Nephron progenitor cell (in vitro differentiated cells): ENCODE measurements at regions not wholly inside any gene's neighbourhood (a gene's known extent, or its start where the extent isn't known, plus 50 kb on each side); places are given as distances from the start of the nearest gene placed in this dataset.

Experiments
- DNase-seq: peaks from one replicate; pipeline ENCODE4 v3.0.0; 2021
- H3K27ac Mint-ChIP-seq: 2 replicates; pipeline ENCODE4 v1.8.0; 2021; ENCODE audit warnings: mild to moderate bottlenecking, moderate library complexity, mixed read lengths
- H3K27me3 Mint-ChIP-seq: 2 replicates; pipeline ENCODE4 v1.8.0; 2021; ENCODE audit warnings: mild to moderate bottlenecking, low read depth, mixed read lengths; ENCODE audit not compliant: poor library complexity
- H3K36me3 Mint-ChIP-seq: 2 replicates; pipeline ENCODE4 v1.8.0; 2021; ENCODE audit warnings: low read depth, mixed read lengths
- H3K4me1 Mint-ChIP-seq: 2 replicates; pipeline ENCODE4 v1.8.0; 2021; ENCODE audit warnings: mixed read lengths
- H3K4me3 Mint-ChIP-seq: 2 replicates; pipeline ENCODE4 v1.8.0; 2021; ENCODE audit warnings: mild to moderate bottlenecking, moderate library complexity, mixed read lengths
- H3K9me3 Mint-ChIP-seq: 2 replicates; pipeline ENCODE4 v1.8.0; 2021; ENCODE audit warnings: mild to moderate bottlenecking, moderate library complexity, mixed read lengths
- CTCF ChIP-seq: fragments of 200-600 bp; sonication (generic); IDR thresholded peaks from 2 replicates; pipeline ENCODE4 v1.5.0; 2021; ENCODE audit warnings: antibody characterized with exemption

- no peaks in the 10 kb centered on the region for H3K36me3 Mint-ChIP-seq
- peaks cover 32% of the 10 kb centered on the region for H3K4me1 Mint-ChIP-seq
- H3K9me3 Mint-ChIP-seq: no peaks in the 10 kb centered on the region
- no peak for TF ChIP-seq CTCF
- H3K27me3 Mint-ChIP-seq: peaks cover 12% of the 10 kb centered on the region
- H3K4me3 Mint-ChIP-seq: no peak overlapping the region
- DNase-seq: no peak
- H3K27ac Mint-ChIP-seq: no peak overlapping the region
Measured at GRCh38 chr6:6795393-6795792, 206.9 kb downstream of the LY86 start.

DNA sequence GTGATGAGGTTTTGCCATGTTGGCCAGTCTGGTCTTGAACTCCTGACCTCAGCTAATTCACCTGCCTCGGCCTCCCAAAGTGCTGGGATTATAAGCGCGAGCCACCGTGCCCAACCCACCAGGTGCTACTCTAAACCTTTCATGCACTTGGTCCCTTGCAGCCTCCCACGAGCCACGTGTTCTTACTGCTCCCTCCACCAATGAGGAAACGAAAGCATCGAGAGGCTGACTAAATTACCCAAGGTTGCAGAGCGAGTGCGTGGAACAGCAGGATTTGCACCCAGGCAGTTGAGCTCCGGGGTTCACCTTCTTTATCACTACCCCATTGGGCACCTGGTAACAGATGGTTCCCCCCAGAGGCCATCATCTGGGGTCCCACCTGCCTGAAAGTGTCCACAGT is 208.3 kb downstream of the LY86 start:
- Mint-ChIP-seq H3K36me3 (no peaks in the 10 kb centered on the region), H3K4me3 (no peak overlapping the region), H3K9me3 (no peaks in the 10 kb centered on the region), H3K27ac (no peak overlapping the region), H3K27me3 (peaks cover 10% of the 10 kb centered on the region), H3K4me1 (peaks cover 29% of the 10 kb centered on the region)
- no peak for TF ChIP-seq CTCF
- no peak for DNase-seq

GRCh38 chr6:6798448-6798860 is 209.9 kb downstream of the LY86 start:
- no peak for TF ChIP-seq CTCF
- H3K36me3 Mint-ChIP-seq: no peaks in the 10 kb centered on the region
- peaks cover 22% of the 10 kb centered on the region for H3K4me1 Mint-ChIP-seq
- H3K4me3 Mint-ChIP-seq: no peak overlapping the region
- no peak overlapping the region for H3K27ac Mint-ChIP-seq
- no peak for DNase-seq
- H3K27me3 Mint-ChIP-seq: peaks cover 11% of the 10 kb centered on the region
- no peaks in the 10 kb centered on the region for H3K9me3 Mint-ChIP-seq

- H3K36me3 Mint-ChIP-seq: no peaks in the 10 kb centered on the region
- DNase-seq: no peak
- no peaks in the 10 kb centered on the region for H3K9me3 Mint-ChIP-seq
- no peak for TF ChIP-seq CTCF
- no peak overlapping the region for H3K27ac Mint-ChIP-seq
- peaks cover 11% of the 10 kb centered on the region for H3K27me3 Mint-ChIP-seq
- H3K4me1 Mint-ChIP-seq: peaks cover 34% of the 10 kb centered on the region
- H3K4me3 Mint-ChIP-seq: no peak overlapping the region
Measured at GRCh38 chr6:6801005-6801335, 212.4 kb downstream of the LY86 start.

GRCh38 chr6:6801635-6802218 is 213.2 kb downstream of the LY86 start:
- no peak for TF ChIP-seq CTCF
- no peaks in the 10 kb centered on the region for H3K36me3 Mint-ChIP-seq
- no peak overlapping the region for H3K27ac Mint-ChIP-seq
- no peak for DNase-seq
- H3K27me3 Mint-ChIP-seq: peaks cover 11% of the 10 kb centered on the region
- no peaks in the 10 kb centered on the region for H3K9me3 Mint-ChIP-seq
- H3K4me1 Mint-ChIP-seq: peaks cover 40% of the 10 kb centered on the region
- no peak overlapping the region for H3K4me3 Mint-ChIP-seq

- Mint-ChIP-seq H3K27me3 (peaks cover 11% of the 10 kb centered on the region), H3K36me3 (no peaks in the 10 kb centered on the region), H3K4me3 (no peak overlapping the region), H3K27ac (no peak overlapping the region), H3K9me3 (no peaks in the 10 kb centered on the region), H3K4me1 (peaks cover 42% of the 10 kb centered on the region)
- no peak for TF ChIP-seq CTCF
- no peak for DNase-seq
Measured at GRCh38 chr6:6803180-6803977, 214.9 kb downstream of the LY86 start.
